HEK293T (cell line): ENCODE measurements at regions not wholly inside any gene's neighbourhood (a gene's known extent, or its start where the extent isn't known, plus 50 kb on each side); places are given as distances from the start of the nearest gene placed in this dataset.

Experiments
- ARNT ChIP-seq: fragments of 450-650 bp; IDR thresholded peaks from 2 replicates; pipeline ENCODE4 v1.6.1; 2017; ENCODE audit warnings: mild to moderate bottlenecking
- BHLHE40 ChIP-seq: fragments of 450-650 bp; IDR thresholded peaks from 2 replicates; pipeline ENCODE4 v1.6.1; 2016; ENCODE audit warnings: mild to moderate bottlenecking, moderate library complexity, borderline replicate concordance
- ELF4 ChIP-seq: fragments of 450-650 bp; IDR thresholded peaks from 2 replicates; pipeline ENCODE4 v1.6.1; 2017; ENCODE audit warnings: antibody characterized with exemption
- FOXA1 ChIP-seq: fragments of 450-650 bp; IDR thresholded peaks from 2 replicates; pipeline ENCODE4 v1.6.1; 2016; ENCODE audit warnings: mild to moderate bottlenecking
- FOXK2 ChIP-seq: fragments of 450-650 bp; IDR thresholded peaks from 2 replicates; pipeline ENCODE4 v1.6.1; 2016; ENCODE audit warnings: mild to moderate bottlenecking
- FOXM1 ChIP-seq: fragments of 450-650 bp; IDR thresholded peaks from 2 replicates; pipeline ENCODE4 v1.6.1; 2017; ENCODE audit warnings: mild to moderate bottlenecking, borderline replicate concordance
- HDGF ChIP-seq: fragments of 450-650 bp; IDR thresholded peaks from 2 replicates; pipeline ENCODE4 v1.6.1; 2017; ENCODE audit warnings: antibody characterized with exemption, borderline replicate concordance
- LEF1 ChIP-seq: fragments of 450-650 bp; IDR thresholded peaks from 2 replicates; pipeline ENCODE4 v1.6.1; 2017; ENCODE audit warnings: mild to moderate bottlenecking, borderline replicate concordance
- NFRKB ChIP-seq: fragments of 450-650 bp; IDR thresholded peaks from 2 replicates; pipeline ENCODE4 v1.6.1; 2016; ENCODE audit warnings: mild to moderate bottlenecking, moderate library complexity
- PKNOX1 ChIP-seq: fragments of 450-650 bp; IDR thresholded peaks from 2 replicates; pipeline ENCODE4 v1.6.1; 2016
- SP1 ChIP-seq: fragments of 450-650 bp; IDR thresholded peaks from 2 replicates; pipeline ENCODE4 v1.6.1; 2017
- SUZ12 ChIP-seq: fragments of 450-650 bp; IDR thresholded peaks from 2 replicates; pipeline ENCODE4 v1.6.1; 2016; ENCODE audit warnings: mild to moderate bottlenecking
- TARDBP ChIP-seq: fragments of 450-650 bp; IDR thresholded peaks from 2 replicates; pipeline ENCODE4 v1.6.1; 2016
- ZNF384 ChIP-seq: fragments of 450-650 bp; IDR thresholded peaks from 2 replicates; pipeline ENCODE4 v1.6.1; 2016

GRCh38 chr4:56146956-56147355 lies 198.2 kb downstream of the CEP135 start:
- no peak for TF ChIP-seq FOXM1
- no peak for TF ChIP-seq NFRKB
- no peak for TF ChIP-seq HDGF
- TF ChIP-seq FOXK2, result no peak
- TF ChIP-seq BHLHE40, result no peak
- no peak for TF ChIP-seq FOXA1
- TF ChIP-seq SUZ12, result no peak
- no peak for TF ChIP-seq LEF1
- no peak for TF ChIP-seq SP1
- no peak for TF ChIP-seq ARNT
- no peak for TF ChIP-seq PKNOX1
- TF ChIP-seq ELF4, result no peak
- TF ChIP-seq ZNF384, result no peak
- TF ChIP-seq TARDBP, result no peak
